HepG2 (cell line): ENCODE measurements at regions not wholly inside any gene's neighbourhood (a gene's known extent, or its start where the extent isn't known, plus 50 kb on each side); places are given as distances from the start of the nearest gene placed in this dataset.

Experiments
- ATAC-seq: fragments of 200-7000 bp; cut with Tn5 transposase; 3 replicates; pipeline ENCODE4 v1.9.1; 2020; ENCODE audit warnings: mild to moderate bottlenecking, moderate library complexity
- BruUV-seq: library from RNA; stranded (reverse); fragments of 400-500 nt; replicated peaks from 2 replicates; lab custom pipeline; 2021; lab: Mats Ljungman, UMichigan
- CTCF ChIA-PET: fragments of 300-600 bp; formaldehyde crosslinking; extraction: SDS; loops from one replicate; lab custom pipeline; 2021; ENCODE audit warnings: low total read pairs, inconsistent platforms, low intra/inter-chr PET ratio; lab: Yijun Ruan, JAX
- POLR2A ChIA-PET: fragments of 350-600 bp; sonication (Branson Sonifier 250); formaldehyde crosslinking; loops from one replicate; lab custom pipeline; 2020; ENCODE audit warnings: antibody characterized with exemption, inconsistent platforms; lab: Yijun Ruan, JAX
- DNase-seq: peaks from one replicate; pipeline ENCODE4 v3.0.0-alpha.2; 2015; ENCODE audit warnings: low spot score
- FAIRE-seq: peaks from 3 replicates; lab custom pipeline; 2011; peaks lifted over from hg19 to GRCh38; lab: Jason Lieb, UNC
- H2AFZ ChIP-seq: one replicate; pipeline ENCODE4 v1.6.1; 2011; ENCODE audit warnings: low read length, inconsistent platforms
- H3K27ac ChIP-seq: fragments of 300-600 bp; 3 replicates; pipeline ENCODE4 v1.8.0; 2011; ENCODE audit warnings: mixed run types, mild to moderate bottlenecking, mixed read lengths, low read length, inconsistent platforms; ENCODE audit not compliant: insufficient read depth; ENCODE audit errors: extremely low read length
- H3K27me3 ChIP-seq, 2 experiments: fragments of 200-600 bp in 1 of 2; 2 replicates in 1 of 2; 3 replicates in 1 of 2; pipeline versions ENCODE4 v1.6.0 to v1.8.0; 2011; ENCODE audit warnings: low read length in 2 of 2, mild to moderate bottlenecking in 2 of 2, moderate library complexity in 2 of 2, inconsistent platforms in 1 of 2; ENCODE audit not compliant: insufficient read depth in 2 of 2, control insufficient read depth in 1 of 2
- H3K36me3 ChIP-seq, 2 experiments: fragments of 200-600 bp in 1 of 2; replicated peaks in 1 of 2; 2 replicates in 1 of 2; 3 replicates in 1 of 2; pipeline versions ENCODE4 v1.5.1 to v1.8.0; 2011; ENCODE audit warnings: low read length in 2 of 2, inconsistent platforms in 1 of 2; ENCODE audit not compliant: insufficient read depth in 2 of 2, control insufficient read depth in 1 of 2
- H3K4me1 ChIP-seq: 2 replicates; pipeline ENCODE4 v1.5.1; 2012; ENCODE audit warnings: low read length, inconsistent platforms; ENCODE audit not compliant: insufficient read depth
- H3K4me2 ChIP-seq: 2 replicates; pipeline ENCODE4 v1.6.0; 2011; ENCODE audit warnings: low read depth, low read length, inconsistent platforms
- H3K4me3 ChIP-seq, 3 experiments: fragments of 200-600 bp in 1 of 3; sonication (generic), shearing (Covaris generic) in 1 of 3; replicated peaks in 1 of 3; 2 replicates each; pipeline ENCODE4 v1.5.1; 2011 to 2016; ENCODE audit warnings: low read length in 3 of 3, inconsistent platforms in 2 of 3, low read depth in 2 of 3, mild to moderate bottlenecking in 2 of 3, control low read depth in 1 of 3, mixed read lengths in 1 of 3; ENCODE audit not compliant: insufficient read depth in 1 of 3
- H3K79me2 ChIP-seq: one replicate; pipeline ENCODE4 v1.6.1; 2011; ENCODE audit warnings: low read length, inconsistent platforms; ENCODE audit not compliant: insufficient read depth
- H3K9ac ChIP-seq: 2 replicates; pipeline ENCODE4 v1.6.0; 2011; ENCODE audit warnings: mild to moderate bottlenecking, low read depth, low read length, inconsistent platforms; ENCODE audit not compliant: insufficient read depth
- H3K9me3 ChIP-seq: 2 replicates; pipeline ENCODE4 v1.5.1; 2012; ENCODE audit warnings: mild to moderate bottlenecking, low read length
- H4K20me1 ChIP-seq: 2 replicates; pipeline ENCODE4 v1.6.0; 2011; ENCODE audit warnings: inconsistent platforms, mild to moderate bottlenecking, low read length, moderate library complexity; ENCODE audit not compliant: insufficient read depth
- RAD51 ChIP-seq: fragments of 450-650 bp; IDR thresholded peaks from 2 replicates; pipeline ENCODE4 v1.6.1; 2016; ENCODE audit warnings: borderline replicate concordance
- RARA ChIP-seq: IDR thresholded peaks from 2 replicates; pipeline ENCODE4 v1.6.1; 2016; ENCODE audit warnings: missing genetic modification reagents, missing compliant biosample characterization
- RBAK ChIP-seq: sonication (generic); formaldehyde crosslinking; IDR thresholded peaks from 2 replicates; pipeline ENCODE4 v1.5.1; 2020; ENCODE audit warnings: mild to moderate bottlenecking, missing genetic modification reagents
- SP1 ChIP-seq, 2 experiments: fragments of 450-650 bp in 1 of 2; sonication (generic) in 1 of 2; formaldehyde crosslinking in 1 of 2; IDR thresholded peaks; 2 replicates each; pipeline versions ENCODE4 v1.4.0 to v1.6.1; 2016 to 2020; ENCODE audit warnings: missing genetic modification reagents in 1 of 2
- ZFP1 ChIP-seq: IDR thresholded peaks from 2 replicates; pipeline ENCODE4 v1.6.1; 2016
- ZFP62 ChIP-seq: sonication (generic); formaldehyde crosslinking; IDR thresholded peaks from 2 replicates; pipeline ENCODE4 v1.4.0; 2020; ENCODE audit warnings: missing genetic modification reagents
- ZNF12 ChIP-seq: sonication (generic); formaldehyde crosslinking; IDR thresholded peaks from 2 replicates; pipeline ENCODE4 v1.5.0; 2020; ENCODE audit warnings: missing genetic modification reagents
- ZNF138 ChIP-seq: sonication (generic); formaldehyde crosslinking; IDR thresholded peaks from 2 replicates; pipeline ENCODE4 v1.5.0; 2020; ENCODE audit warnings: mild to moderate bottlenecking, low read depth, missing genetic modification reagents
- ZNF260 ChIP-seq: sonication (generic); formaldehyde crosslinking; IDR thresholded peaks from 2 replicates; pipeline ENCODE4 v1.4.0; 2020; ENCODE audit warnings: missing genetic modification reagents, low read depth, mild to moderate bottlenecking, borderline replicate concordance
- ZNF329 ChIP-seq: sonication (generic); formaldehyde crosslinking; IDR thresholded peaks from 2 replicates; pipeline ENCODE4 v1.9.0; 2021; ENCODE audit warnings: low read depth, mild to moderate bottlenecking, missing genetic modification reagents
- WGBS: methylation state at CpG from one replicate; pipeline ENCODE4 v1.1.6; 2017; ENCODE audit warnings: low lambda C conversion rate; 5-methylcytosine and 5-hydroxymethylcytosine counted together
- in situ Hi-C: cut with HindIII; loops from 2 replicates; pipeline ENCODE4 v1.10.0; 2017; ENCODE audit warnings: low pct_unique_long_range_greater_than_20kb; ENCODE audit not compliant: extremely low pct_ligation_motif_present
- intact Hi-C: fragments of 100-400 bp; cut with micrococcal nuclease; formaldehyde crosslinking; loops from one replicate; pipeline ENCODE4 v1.10.0; 2022; ENCODE audit not compliant: unreplicated experiment
- TF ChIP-seq, protein P1 (sequence below): sonication (generic); formaldehyde crosslinking; IDR thresholded peaks from 2 replicates; pipeline ENCODE4 v1.4.0; 2020; ENCODE audit warnings: mild to moderate bottlenecking, missing genetic modification reagents, borderline replicate concordance
- TF ChIP-seq, protein P2 (sequence below): sonication (generic); formaldehyde crosslinking; IDR thresholded peaks from 2 replicates; pipeline ENCODE4 v1.4.0; 2020; ENCODE audit warnings: missing genetic modification reagents, borderline replicate concordance
- TF ChIP-seq, protein P3 (sequence below): fragments of 450-650 bp; IDR thresholded peaks from 2 replicates; pipeline ENCODE4 v1.6.1; 2017; ENCODE audit warnings: mild to moderate bottlenecking

DNA sequence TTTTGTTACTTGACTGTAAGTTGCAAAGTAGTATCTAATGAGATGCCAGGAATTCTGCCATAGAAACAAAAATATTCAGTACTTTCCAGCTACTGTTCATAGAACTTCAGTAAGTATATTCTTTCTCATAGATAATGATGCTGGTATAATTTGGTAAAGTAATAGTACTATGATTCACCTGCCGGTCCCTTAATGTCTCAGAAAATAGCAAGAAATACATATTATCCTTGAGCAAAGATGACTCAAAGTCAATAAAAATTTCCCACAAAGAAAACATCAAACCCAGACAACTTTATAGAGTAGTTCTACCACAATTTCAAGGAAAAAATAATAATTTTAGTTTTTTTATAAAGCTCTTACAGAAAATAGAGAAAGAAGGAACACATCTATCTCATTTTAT is 105.4 kb downstream of the EPDR1 start:
- H2AFZ ChIP-seq, result no peak overlapping the region
- H3K4me2 ChIP-seq, result no peak overlapping the region
- BruUV-seq, result no TSS peak
- no peaks in the 10 kb centered on the region for H3K4me1 ChIP-seq
- TF ChIP-seq SP1 (IDR thresholded peaks at IDR 0.05) (no peak), SP1 (CRISPR knock-in tag; IDR thresholded peaks at IDR 0.05) (no peak), ZFP1 (no peak)
- intact Hi-C loops, result no loop called here
- H3K9me3 ChIP-seq, result no peaks in the 10 kb centered on the region
- H3K9ac ChIP-seq, result no peak overlapping the region
- no peaks in the 10 kb centered on the region for H3K36me3 ChIP-seq
- no peak overlapping the region for H3K4me3 ChIP-seq
- CTCF ChIA-PET, result no interaction called here
- 76% methylated on average over 1 of the region's 1 CpG for WGBS
- in situ Hi-C loops, result no loop called here
- H4K20me1 ChIP-seq, result no peaks in the 10 kb centered on the region
- no peak for ATAC-seq
- no peak for FAIRE-seq
- H3K79me2 ChIP-seq, result no peaks in the 10 kb centered on the region
- no peak for DNase-seq
- no peaks in the 10 kb centered on the region for H3K27me3 ChIP-seq
- H3K27ac ChIP-seq, result no peak overlapping the region
- POLR2A ChIA-PET, result no interaction called here

DNA sequence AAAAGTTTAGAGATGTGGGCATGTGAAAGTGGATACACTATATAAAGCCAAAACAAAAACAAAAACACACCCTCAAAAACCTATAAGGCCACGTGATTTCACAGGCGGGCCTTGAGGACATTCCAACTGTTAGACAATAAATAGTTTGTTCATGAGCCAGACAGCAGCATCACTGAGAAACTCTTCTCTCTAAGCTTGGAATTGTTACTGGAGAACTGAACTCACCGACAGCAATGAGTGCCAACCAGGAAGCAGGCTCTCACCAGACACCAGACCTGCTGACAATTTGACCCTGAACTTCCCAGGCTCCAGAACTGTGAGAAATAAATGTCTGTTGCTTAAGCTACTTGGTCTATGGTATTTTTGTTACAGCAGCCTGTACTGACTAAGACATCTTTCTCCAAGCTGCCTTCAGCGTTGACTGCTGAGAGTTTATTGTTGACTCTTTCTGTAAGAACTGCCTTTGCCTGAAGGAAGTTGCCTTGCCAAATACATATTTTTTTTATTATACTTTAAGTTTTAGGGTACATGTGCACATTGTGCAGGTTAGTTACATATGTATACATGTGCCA is 107.5 kb downstream of the EPDR1 start:
- WGBS, result 0% methylated on average over 3 of the region's 4 CpGs
- ATAC-seq (no peak), DNase-seq (no peak), FAIRE-seq (no peak)
- ChIA-PET CTCF (no interaction called here), POLR2A (no interaction called here)
- in situ Hi-C loops (no loop called here), intact Hi-C loops (no loop called here)
- no peaks in the 10 kb centered on the region for H3K36me3 ChIP-seq
- no peak overlapping the region for H3K27ac ChIP-seq
- no peak overlapping the region for H3K4me3 ChIP-seq
- no peak overlapping the region for H2AFZ ChIP-seq
- BruUV-seq, result no TSS peak
- H3K4me1 ChIP-seq, result no peaks in the 10 kb centered on the region
- no peak for TF ChIP-seq ZNF138 (CRISPR knock-in tag)
- no peak for TF ChIP-seq ZNF260 (CRISPR knock-in tag)
- peak; percentile 92 for TF ChIP-seq ZNF12 (CRISPR knock-in tag)
- TF ChIP-seq, protein P1, sequence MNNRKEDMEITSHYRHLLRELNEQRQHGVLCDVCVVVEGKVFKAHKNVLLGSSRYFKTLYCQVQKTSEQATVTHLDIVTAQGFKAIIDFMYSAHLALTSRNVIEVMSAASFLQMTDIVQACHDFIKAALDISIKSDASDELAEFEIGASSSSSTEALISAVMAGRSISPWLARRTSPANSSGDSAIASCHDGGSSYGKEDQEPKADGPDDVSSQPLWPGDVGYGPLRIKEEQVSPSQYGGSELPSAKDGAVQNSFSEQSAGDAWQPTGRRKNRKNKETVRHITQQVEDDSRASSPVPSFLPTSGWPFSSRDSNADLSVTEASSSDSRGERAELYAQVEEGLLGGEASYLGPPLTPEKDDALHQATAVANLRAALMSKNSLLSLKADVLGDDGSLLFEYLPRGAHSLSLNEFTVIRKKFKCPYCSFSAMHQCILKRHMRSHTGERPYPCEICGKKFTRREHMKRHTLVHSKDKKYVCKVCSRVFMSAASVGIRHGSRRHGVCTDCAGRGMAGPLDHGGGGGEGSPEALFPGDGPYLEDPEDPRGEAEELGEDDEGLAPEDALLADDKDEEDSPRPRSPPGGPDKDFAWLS (CRISPR knock-in tag), result no peak
- no peak for TF ChIP-seq ZNF329 (CRISPR knock-in tag)
- no peak for TF ChIP-seq RARA (CRISPR knock-in tag)
- no peak for TF ChIP-seq RAD51
- TF ChIP-seq, protein P2, sequence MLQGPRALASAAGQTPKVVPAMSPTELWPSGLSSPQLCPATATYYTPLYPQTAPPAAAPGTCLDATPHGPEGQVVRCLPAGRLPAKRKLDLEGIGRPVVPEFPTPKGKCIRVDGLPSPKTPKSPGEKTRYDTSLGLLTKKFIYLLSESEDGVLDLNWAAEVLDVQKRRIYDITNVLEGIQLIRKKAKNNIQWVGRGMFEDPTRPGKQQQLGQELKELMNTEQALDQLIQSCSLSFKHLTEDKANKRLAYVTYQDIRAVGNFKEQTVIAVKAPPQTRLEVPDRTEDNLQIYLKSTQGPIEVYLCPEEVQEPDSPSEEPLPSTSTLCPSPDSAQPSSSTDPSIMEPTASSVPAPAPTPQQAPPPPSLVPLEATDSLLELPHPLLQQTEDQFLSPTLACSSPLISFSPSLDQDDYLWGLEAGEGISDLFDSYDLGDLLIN, result no peak
- TF ChIP-seq, protein P3, sequence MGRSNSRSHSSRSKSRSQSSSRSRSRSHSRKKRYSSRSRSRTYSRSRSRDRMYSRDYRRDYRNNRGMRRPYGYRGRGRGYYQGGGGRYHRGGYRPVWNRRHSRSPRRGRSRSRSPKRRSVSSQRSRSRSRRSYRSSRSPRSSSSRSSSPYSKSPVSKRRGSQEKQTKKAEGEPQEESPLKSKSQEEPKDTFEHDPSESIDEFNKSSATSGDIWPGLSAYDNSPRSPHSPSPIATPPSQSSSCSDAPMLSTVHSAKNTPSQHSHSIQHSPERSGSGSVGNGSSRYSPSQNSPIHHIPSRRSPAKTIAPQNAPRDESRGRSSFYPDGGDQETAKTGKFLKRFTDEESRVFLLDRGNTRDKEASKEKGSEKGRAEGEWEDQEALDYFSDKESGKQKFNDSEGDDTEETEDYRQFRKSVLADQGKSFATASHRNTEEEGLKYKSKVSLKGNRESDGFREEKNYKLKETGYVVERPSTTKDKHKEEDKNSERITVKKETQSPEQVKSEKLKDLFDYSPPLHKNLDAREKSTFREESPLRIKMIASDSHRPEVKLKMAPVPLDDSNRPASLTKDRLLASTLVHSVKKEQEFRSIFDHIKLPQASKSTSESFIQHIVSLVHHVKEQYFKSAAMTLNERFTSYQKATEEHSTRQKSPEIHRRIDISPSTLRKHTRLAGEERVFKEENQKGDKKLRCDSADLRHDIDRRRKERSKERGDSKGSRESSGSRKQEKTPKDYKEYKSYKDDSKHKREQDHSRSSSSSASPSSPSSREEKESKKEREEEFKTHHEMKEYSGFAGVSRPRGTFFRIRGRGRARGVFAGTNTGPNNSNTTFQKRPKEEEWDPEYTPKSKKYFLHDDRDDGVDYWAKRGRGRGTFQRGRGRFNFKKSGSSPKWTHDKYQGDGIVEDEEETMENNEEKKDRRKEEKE, result no peak
- TF ChIP-seq ZFP62 (CRISPR knock-in tag), result no peak
- TF ChIP-seq RBAK (CRISPR knock-in tag), result peak; percentile 70; the same call in 1 of the 2 replicates
- H3K9me3 ChIP-seq, result no peaks in the 10 kb centered on the region
- H3K4me2 ChIP-seq, result no peak overlapping the region
- H3K27me3 ChIP-seq, result no peaks in the 10 kb centered on the region
- no peaks in the 10 kb centered on the region for H3K79me2 ChIP-seq
- no peaks in the 10 kb centered on the region for H4K20me1 ChIP-seq
- no peak overlapping the region for H3K9ac ChIP-seq
